HFF-Myc (cell line): ENCODE measurements at regions not wholly inside any gene's neighbourhood (a gene's known extent, or its start where the extent isn't known, plus 50 kb on each side); places are given as distances from the start of the nearest gene placed in this dataset.
"Not testable (repeated sequence)": the region's sequence is repeated elsewhere in the genome, so short reads cannot be mapped to it uniquely, and the experiment has no call there.

Experiments used
- DNase-seq: peaks from one replicate; pipeline ENCODE4 v3.0.0-alpha.2; 2011; ENCODE audit warnings: low read depth; ENCODE audit errors: extremely low read depth
- H3K4me3 ChIP-seq: replicated peaks from 2 replicates; pipeline ENCODE4 v1.5.1; 2011; ENCODE audit warnings: low read depth, mild to moderate bottlenecking, control low read depth, low read length
- TF ChIP-seq, protein P1 (sequence below): IDR thresholded peaks from 2 replicates; pipeline ENCODE4 v1.5.1; 2012; ENCODE audit warnings: mild to moderate bottlenecking, low read depth, low read length, control low read depth; ENCODE audit errors: missing control alignments

DNA sequence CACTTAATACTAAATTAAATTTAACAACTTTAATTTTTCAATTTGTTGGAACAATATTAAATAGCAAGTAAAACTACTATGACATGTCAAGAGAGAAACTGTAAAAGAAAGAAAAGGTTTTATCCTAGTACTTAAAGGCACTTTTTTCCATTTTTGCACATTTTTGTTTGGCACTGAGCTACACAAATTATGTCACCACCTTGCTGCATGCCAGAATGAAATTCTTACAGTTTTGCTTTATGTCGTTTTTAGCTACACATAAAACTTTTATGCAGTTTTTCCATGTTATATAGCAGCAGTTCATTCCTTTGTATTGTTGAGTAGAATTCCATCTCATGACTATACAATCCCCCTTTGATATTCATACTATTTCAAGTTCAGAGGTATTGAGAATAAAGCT, 99.1 kb upstream of the RXFP1 start:
- TF ChIP-seq, protein P1, sequence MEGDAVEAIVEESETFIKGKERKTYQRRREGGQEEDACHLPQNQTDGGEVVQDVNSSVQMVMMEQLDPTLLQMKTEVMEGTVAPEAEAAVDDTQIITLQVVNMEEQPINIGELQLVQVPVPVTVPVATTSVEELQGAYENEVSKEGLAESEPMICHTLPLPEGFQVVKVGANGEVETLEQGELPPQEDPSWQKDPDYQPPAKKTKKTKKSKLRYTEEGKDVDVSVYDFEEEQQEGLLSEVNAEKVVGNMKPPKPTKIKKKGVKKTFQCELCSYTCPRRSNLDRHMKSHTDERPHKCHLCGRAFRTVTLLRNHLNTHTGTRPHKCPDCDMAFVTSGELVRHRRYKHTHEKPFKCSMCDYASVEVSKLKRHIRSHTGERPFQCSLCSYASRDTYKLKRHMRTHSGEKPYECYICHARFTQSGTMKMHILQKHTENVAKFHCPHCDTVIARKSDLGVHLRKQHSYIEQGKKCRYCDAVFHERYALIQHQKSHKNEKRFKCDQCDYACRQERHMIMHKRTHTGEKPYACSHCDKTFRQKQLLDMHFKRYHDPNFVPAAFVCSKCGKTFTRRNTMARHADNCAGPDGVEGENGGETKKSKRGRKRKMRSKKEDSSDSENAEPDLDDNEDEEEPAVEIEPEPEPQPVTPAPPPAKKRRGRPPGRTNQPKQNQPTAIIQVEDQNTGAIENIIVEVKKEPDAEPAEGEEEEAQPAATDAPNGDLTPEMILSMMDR: no peak
- H3K4me3 ChIP-seq: no peak overlapping the region
- DNase-seq: no peak

DNA sequence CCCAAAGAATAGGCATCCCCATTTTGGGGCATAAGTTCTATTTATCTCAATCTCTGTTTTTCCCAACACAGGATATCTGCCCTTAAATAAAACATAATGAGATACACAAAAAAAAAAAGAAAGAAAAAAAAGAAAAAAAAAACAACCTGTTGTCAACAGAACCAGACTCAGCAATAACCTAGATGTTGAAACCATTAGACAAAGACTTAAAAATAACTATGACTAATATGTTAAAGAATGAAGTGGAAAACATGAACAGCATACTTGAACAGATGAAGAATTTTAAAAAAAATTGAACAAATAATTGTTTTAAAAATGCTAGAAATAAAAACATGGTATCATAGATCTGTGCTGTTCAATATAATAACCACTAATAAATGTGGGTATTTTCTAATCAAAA, 93.4 kb upstream of the RXFP1 start:
- no peak for DNase-seq
- no peak overlapping the region for H3K4me3 ChIP-seq
- TF ChIP-seq, protein P1: no peak

DNA sequence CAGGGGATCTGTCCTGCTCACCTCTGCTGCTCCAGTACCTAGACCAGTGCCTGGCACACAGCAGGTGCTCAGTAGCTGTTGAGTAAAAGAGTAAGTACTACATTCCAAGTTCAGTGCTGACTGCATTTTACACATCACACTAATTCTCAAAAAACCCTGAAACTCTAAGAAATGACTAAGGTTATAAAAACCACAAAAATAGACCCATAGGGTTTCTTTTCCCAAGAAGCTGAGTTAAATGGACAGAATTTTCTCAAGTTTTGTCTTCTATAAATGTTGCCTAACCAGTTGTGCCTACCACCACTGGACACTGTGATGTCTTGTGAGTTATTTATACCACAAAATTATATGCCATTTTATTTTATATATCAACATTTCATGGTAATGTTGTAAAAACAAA, 78.9 kb upstream of the RXFP1 start:
- H3K4me3 ChIP-seq: no peak overlapping the region
- TF ChIP-seq, protein P1: no peak
- no peak for DNase-seq

DNA sequence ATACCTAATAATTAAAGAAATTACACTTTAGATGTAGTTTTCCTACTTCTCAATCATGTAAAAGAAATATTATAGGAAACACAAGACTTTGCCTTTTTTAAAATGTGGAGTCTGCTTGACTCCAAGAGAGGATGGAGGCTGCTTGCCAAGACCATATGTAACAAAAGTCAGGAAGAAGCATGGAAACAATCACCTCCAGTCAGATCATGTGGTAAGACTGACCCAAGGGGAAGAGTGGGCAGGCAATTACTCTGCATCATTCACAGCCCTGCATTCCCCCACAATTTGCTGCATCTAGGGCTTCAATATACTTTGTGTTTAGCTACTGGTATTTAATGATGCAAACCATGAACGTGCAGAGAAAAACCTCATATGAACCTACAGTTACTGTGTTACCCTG, 78.0 kb upstream of the RXFP1 start:
- TF ChIP-seq, protein P1: no peak
- H3K4me3 ChIP-seq: no peak overlapping the region
- no peak for DNase-seq

DNA sequence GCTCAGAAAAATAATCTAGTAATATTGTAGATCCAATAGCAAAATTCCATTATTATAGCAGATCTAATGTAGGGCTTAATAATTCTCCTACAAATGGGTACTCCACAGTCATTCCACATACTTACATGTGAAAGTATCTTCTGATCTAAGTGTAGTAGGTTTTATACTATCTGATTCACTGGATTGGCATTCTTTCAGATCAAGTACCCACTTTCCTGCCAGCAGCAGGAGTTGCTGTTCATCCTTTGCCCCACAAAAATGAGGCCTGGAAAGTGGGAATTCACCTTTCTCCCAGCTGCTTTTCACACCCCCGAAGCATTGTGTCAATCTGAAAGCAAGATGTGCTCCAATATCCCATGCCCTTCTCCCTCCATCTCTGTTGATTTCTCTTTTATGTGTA, 77.1 kb upstream of the RXFP1 start:
- DNase-seq: no peak
- H3K4me3 ChIP-seq: no peak overlapping the region
- TF ChIP-seq, protein P1: no peak

DNA sequence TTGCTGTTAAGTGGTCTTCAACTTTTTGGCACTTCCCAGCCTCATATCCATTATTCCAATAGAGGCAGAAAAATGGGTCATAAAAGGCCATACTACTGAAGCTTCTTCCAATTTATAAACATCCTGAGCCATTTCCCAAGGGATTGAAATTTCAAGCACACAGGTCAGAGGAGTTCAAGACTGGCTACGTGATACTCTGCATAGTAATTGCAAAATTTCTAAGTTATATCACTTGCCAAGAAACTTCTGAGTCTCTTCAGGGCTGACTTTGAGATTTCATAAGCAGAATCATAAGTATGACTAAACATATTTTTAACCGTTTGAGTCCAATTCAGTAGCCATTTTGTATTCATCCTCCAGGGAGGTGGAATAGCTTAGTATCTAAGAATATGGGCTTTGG, 75.6 kb upstream of the RXFP1 start:
- no peak for DNase-seq
- TF ChIP-seq, protein P1: no peak
- no peak overlapping the region for H3K4me3 ChIP-seq

DNA sequence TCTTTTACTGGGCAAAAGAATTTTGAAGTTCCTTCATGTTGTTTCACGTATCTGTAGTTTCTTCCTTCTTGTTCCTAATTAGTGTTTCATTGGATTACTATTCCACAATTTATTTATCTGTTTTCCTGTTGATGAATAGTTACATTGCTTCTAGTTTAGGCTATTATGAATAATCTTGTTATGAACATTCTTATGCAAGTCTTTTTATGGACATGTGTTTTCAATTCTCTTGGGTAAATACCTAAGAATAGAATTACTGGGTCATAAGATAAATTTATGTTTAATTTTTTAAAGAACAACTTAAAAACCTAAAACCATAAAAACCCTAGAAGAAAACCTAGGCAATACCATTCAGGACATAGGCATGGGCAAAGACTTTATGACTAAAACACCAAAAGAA, 70.9 kb upstream of the RXFP1 start:
- no peak for DNase-seq
- TF ChIP-seq, protein P1: no peak
- H3K4me3 ChIP-seq: no peak overlapping the region

DNA sequence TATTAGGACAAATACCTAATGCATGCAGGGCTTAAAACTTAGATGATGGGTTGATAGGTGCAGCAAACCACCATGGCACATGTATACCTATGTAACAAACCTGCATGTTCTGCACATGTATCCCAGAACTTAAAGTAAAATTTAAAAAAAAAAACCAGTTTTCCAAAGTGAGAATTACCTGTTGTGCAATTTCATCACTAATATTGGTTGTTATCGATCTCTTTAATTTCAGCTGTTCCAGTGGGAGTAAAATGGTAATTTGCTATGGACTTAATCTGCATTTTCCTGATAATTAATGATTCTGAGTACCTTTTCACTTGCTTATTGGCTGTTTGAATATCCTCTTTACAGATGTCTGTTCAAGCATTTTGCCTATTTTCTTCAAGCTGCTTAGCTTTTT, 69.6 kb upstream of the RXFP1 start:
- DNase-seq, H3K4me3 ChIP-seq: not testable (repeated sequence)
